ENCODE measurements at regions not wholly inside any gene's neighbourhood (a gene's known extent, or its start where the extent isn't known, plus 50 kb on each side); places are given as distances from the start of the nearest gene placed in this dataset.
A peak's percentile ranks its signal among the peaks of the same experiment; 100 is the strongest.

- Mint-ChIP-seq H3K36me3 (ENCODE audit: insufficient read depth, unreplicated experiment) (no peaks in the 10 kb centered on the region), H3K27ac (ENCODE audit: unreplicated experiment) (no peak overlapping the region), H3K4me1 (ENCODE audit: low read depth, unreplicated experiment) (no peaks in the 10 kb centered on the region), H3K27me3 (ENCODE audit: unreplicated experiment) (no peaks in the 10 kb centered on the region), H3K9me3 (ENCODE audit: low read depth, unreplicated experiment) (no peaks in the 10 kb centered on the region), H3K4me3 (ENCODE audit: low read depth, unreplicated experiment) (no peak overlapping the region)
- peak; percentile 75 for TF ChIP-seq CTCF (IDR thresholded peaks at IDR 0.05; ENCODE audit: unreplicated experiment)
- intact Hi-C loops (cut with micrococcal nuclease; ENCODE audit: unreplicated experiment): loop anchor here (1.0 to 10.0 kb wide), 6 partner anchors 169 to 977 kb away; partner anchors contain the start of gene ZSWIM6
- DNase-seq: peak; percentile 70
- BruUV-seq (replicated peaks): no TSS peak
- CTCF ChIA-PET: interaction anchor here (1.0 to 1.9 kb wide), 3 partner anchors 67 to 880 kb away, joined by 3 to 5 read pairs (median 5); no protein-coding TSS in a partner anchor
These were observed 372.0 kb upstream of the KIF2A start for GRCh38 chr5:61933787-61934626.

DNA sequence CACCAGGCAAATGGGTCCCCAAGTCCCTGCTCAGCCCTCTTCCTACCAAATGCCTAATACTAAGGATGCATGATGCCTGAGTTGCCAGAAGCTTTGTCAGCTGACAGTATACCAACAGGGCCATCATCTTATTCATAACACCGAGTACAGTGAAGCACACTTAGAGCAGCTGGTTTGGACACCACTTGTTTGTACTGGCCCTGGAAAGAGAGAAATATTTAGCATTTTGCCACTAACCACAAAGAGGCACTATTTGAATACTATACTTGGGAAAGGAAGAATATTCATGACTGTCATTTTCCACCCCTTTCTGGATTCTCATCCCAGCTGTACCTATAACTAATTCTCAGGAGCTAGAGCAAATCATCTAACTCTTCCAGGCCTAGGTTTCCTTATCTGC lies 364.4 kb upstream of the KIF2A start:
- BruUV-seq (replicated peaks): no TSS peak
- TF ChIP-seq CTCF (IDR thresholded peaks at IDR 0.05; ENCODE audit: unreplicated experiment): no peak
- CTCF ChIA-PET: no interaction called here
- DNase-seq: no peak
- H3K27me3 Mint-ChIP-seq (ENCODE audit: unreplicated experiment): peaks cover 53% of the 10 kb centered on the region
- intact Hi-C loops (cut with micrococcal nuclease; ENCODE audit: unreplicated experiment): no loop called here
- H3K36me3 Mint-ChIP-seq (ENCODE audit: insufficient read depth, unreplicated experiment): no peaks in the 10 kb centered on the region
- H3K9me3 Mint-ChIP-seq (ENCODE audit: low read depth, unreplicated experiment): no peaks in the 10 kb centered on the region
- no peaks in the 10 kb centered on the region for H3K4me1 Mint-ChIP-seq (ENCODE audit: low read depth, unreplicated experiment)
- H3K4me3 Mint-ChIP-seq (ENCODE audit: low read depth, unreplicated experiment): no peak overlapping the region
- no peak overlapping the region for H3K27ac Mint-ChIP-seq (ENCODE audit: unreplicated experiment)

- peaks cover 62% of the 10 kb centered on the region for H3K27me3 Mint-ChIP-seq (ENCODE audit: unreplicated experiment)
- H3K4me3 Mint-ChIP-seq (ENCODE audit: low read depth, unreplicated experiment): no peak overlapping the region
- DNase-seq: no peak
- TF ChIP-seq CTCF (IDR thresholded peaks at IDR 0.05; ENCODE audit: unreplicated experiment): no peak
- no peaks in the 10 kb centered on the region for H3K4me1 Mint-ChIP-seq (ENCODE audit: low read depth, unreplicated experiment)
- H3K27ac Mint-ChIP-seq (ENCODE audit: unreplicated experiment): no peak overlapping the region
- intact Hi-C loops (cut with micrococcal nuclease; ENCODE audit: unreplicated experiment): no loop called here
- BruUV-seq (replicated peaks): no TSS peak
- no peaks in the 10 kb centered on the region for H3K9me3 Mint-ChIP-seq (ENCODE audit: low read depth, unreplicated experiment)
- H3K36me3 Mint-ChIP-seq (ENCODE audit: insufficient read depth, unreplicated experiment): no peaks in the 10 kb centered on the region
- CTCF ChIA-PET: interaction anchor here (0.7 kb wide), 1 partner anchor 998 kb away, joined by 3 read pairs; the partner anchor contains the start of gene ERCC8
These were observed 363.4 kb upstream of the KIF2A start for GRCh38 chr5:61942462-61943049.

- Mint-ChIP-seq H3K4me3 (ENCODE audit: low read depth, unreplicated experiment) (no peak overlapping the region), H3K27me3 (ENCODE audit: unreplicated experiment) (peaks cover 65% of the 10 kb centered on the region), H3K9me3 (ENCODE audit: low read depth, unreplicated experiment) (no peaks in the 10 kb centered on the region), H3K36me3 (ENCODE audit: insufficient read depth, unreplicated experiment) (no peaks in the 10 kb centered on the region), H3K4me1 (ENCODE audit: low read depth, unreplicated experiment) (no peaks in the 10 kb centered on the region), H3K27ac (ENCODE audit: unreplicated experiment) (no peak overlapping the region)
- no peak for TF ChIP-seq CTCF (IDR thresholded peaks at IDR 0.05; ENCODE audit: unreplicated experiment)
- intact Hi-C loops (cut with micrococcal nuclease; ENCODE audit: unreplicated experiment): no loop called here
- no peak for DNase-seq
- CTCF ChIA-PET: no interaction called here
- no TSS peak for BruUV-seq (replicated peaks)
These were observed 362.3 kb upstream of the KIF2A start for GRCh38 chr5:61943713-61944112.
